ENCODE measurements at regions not wholly inside any gene's neighbourhood (a gene's known extent, or its start where the extent isn't known, plus 50 kb on each side); places are given as distances from the start of the nearest gene placed in this dataset.
"Not testable (repeated sequence)": the region's sequence is repeated elsewhere in the genome, so short reads cannot be mapped to it uniquely, and the experiment has no call there.

DNA sequence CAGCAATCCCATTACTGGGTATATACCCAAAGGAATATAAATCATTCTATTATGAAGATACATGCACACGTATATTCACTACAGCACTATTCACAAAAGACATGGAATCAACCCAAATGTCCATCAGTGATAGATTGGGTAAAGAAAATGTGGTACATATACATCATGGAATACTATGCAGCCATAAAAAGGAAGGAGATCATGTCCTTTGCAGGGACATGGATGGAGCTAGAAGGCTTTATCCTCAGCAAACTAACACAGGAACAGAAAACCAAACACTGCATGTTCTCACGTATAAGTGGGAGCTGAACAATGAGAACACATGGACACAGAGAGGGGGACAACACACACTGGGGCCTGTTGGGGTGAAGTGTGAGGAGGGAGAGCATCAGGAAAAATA lies 139.9 kb upstream of the EXOC2 start:
- TF ChIP-seq FOXM1 (IDR thresholded peaks at IDR 0.05; ENCODE audit: low read depth, low read length); CTCF (IDR thresholded peaks at IDR 0.05 in 2 of 3, conservative IDR thresholded peaks at IDR 0.05 in 1 of 3; ENCODE audit: control insufficient read depth in 2 of 3, extremely low read depth in 1 of 3, insufficient read depth in 1 of 3, low read depth in 3 of 3, low read length in 3 of 3); SP1 (IDR thresholded peaks at IDR 0.05; ENCODE audit: low read depth, low read length): not testable (repeated sequence)

Measured in GM12878 (cell line).